ENCODE measurements at regions not wholly inside any gene's neighbourhood (a gene's known extent, or its start where the extent isn't known, plus 50 kb on each side); places are given as distances from the start of the nearest gene placed in this dataset.

DNA sequence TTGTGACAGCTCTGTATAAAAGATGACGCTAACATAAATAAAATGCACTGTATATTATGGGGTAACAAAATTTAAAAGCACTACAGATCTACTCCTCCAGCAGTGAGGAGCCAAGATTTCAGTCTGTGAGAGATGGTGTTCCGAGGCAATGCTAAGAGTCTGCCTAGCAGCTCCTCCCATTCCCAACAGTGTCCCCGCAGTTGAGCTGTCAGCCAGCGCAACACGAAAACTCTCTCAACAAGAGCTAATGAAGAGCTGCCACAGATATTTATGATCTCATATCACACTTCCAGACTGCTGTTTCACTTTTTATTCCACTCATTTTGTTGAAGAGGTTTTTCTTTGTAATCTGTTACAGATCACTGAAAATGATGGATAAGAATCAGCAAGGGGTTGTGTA, 53.9 kb upstream of the ESRRG start:
- no peaks in the 10 kb centered on the region for H3K4me1 ChIP-seq (replicated peaks in 1 of 2; ENCODE audit: control insufficient read depth in 2 of 2, insufficient read depth in 2 of 2, low read length in 2 of 2)
- H3K4me2 ChIP-seq (ENCODE audit: insufficient read depth, low read length): no peak overlapping the region
- no peak overlapping the region for H3K9ac ChIP-seq (ENCODE audit: insufficient read depth in 1 of 2, low read depth in 2 of 2, low read length in 2 of 2)
- no peak for TF ChIP-seq ETV1 (tag; conservative IDR thresholded peaks at IDR 0.05; ENCODE audit: low read depth)
- no peak for TF ChIP-seq ZNF518B (CRISPR knock-in tag; IDR thresholded peaks at IDR 0.05)
- no peak for TF ChIP-seq ZNF639 (CRISPR knock-in tag; conservative IDR thresholded peaks at IDR 0.05 in 1 of 2, IDR thresholded peaks at IDR 0.05 in 1 of 2)
- TF ChIP-seq MYC (IDR thresholded peaks at IDR 0.05; ENCODE audit: low read depth, low read length): no peak
- TF ChIP-seq MYC (CRISPR knock-in tag; IDR thresholded peaks at IDR 0.05; ENCODE audit: borderline replicate concordance, low read depth): no peak
- TF ChIP-seq E2F5 (CRISPR knock-in tag; IDR thresholded peaks at IDR 0.05): no peak
- no peak for TF ChIP-seq SOX6 (IDR thresholded peaks at IDR 0.05)
- TF ChIP-seq POLR2H (tag; IDR thresholded peaks at IDR 0.05; ENCODE audit: low read depth): no peak
- no peak for TF ChIP-seq TCF7 (IDR thresholded peaks at IDR 0.05; ENCODE audit: borderline replicate concordance)
- TF ChIP-seq DEAF1 (CRISPR knock-in tag; IDR thresholded peaks at IDR 0.05): no peak
- no peak for TF ChIP-seq ZNF583 (CRISPR knock-in tag; IDR thresholded peaks at IDR 0.05)
- TF ChIP-seq ETS2 (tag; IDR thresholded peaks at IDR 0.05; ENCODE audit: borderline replicate concordance, poor library complexity, severe bottlenecking): no peak
- TF ChIP-seq THAP12 (CRISPR knock-in tag; IDR thresholded peaks at IDR 0.05): no peak
- no TSS peak for BruUV-seq (replicated peaks)
- H3K4me3 ChIP-seq: no peak overlapping the region
- H3K9me1 ChIP-seq (ENCODE audit: control insufficient read depth, insufficient read depth, low read length): no peaks in the 10 kb centered on the region
- in situ Hi-C loops (cut with MboI) (no loop called here), intact Hi-C loops (cut with micrococcal nuclease) (no loop called here)
- DNase-seq (ENCODE audit: extremely low read depth in 1 of 4, low spot score in 3 of 4): no peak
- 0 out of 2 replicates have a peak, but pooled peaks cover 2% of the 10 kb centered on the region for H3K9me3 ChIP-seq (replicated peaks; ENCODE audit: control insufficient read depth, insufficient read depth, low read depth, low read length)
- no peaks in the 10 kb centered on the region for H4K20me1 ChIP-seq (replicated peaks; ENCODE audit: control insufficient read depth, insufficient read depth, low read length)
- CTCF ChIA-PET (ENCODE audit: low intra/inter-chr PET ratio): no interaction called here
- H3K79me2 ChIP-seq (ENCODE audit: control insufficient read depth, insufficient read depth, low read length): no peaks in the 10 kb centered on the region
- no peak overlapping the region for H2AFZ ChIP-seq (ENCODE audit: low read depth, low read length)
- H3K27ac ChIP-seq (ENCODE audit: extremely low read depth, low read depth, low read length): no peak overlapping the region
- WGBS (ENCODE audit: insufficient coverage, low coverage, missing lambda C conversion rate): 1% methylated on average over 5 of the region's 5 CpGs
- FAIRE-seq: no peak
- no peak for ATAC-seq
- POLR2A ChIA-PET: no interaction called here
- no peaks in the 10 kb centered on the region for H3K36me3 ChIP-seq (ENCODE audit: control insufficient read depth, insufficient read depth, low read length)
- no peaks in the 10 kb centered on the region for H3K27me3 ChIP-seq (ENCODE audit: control insufficient read depth in 2 of 2, insufficient read depth in 2 of 2, low read length in 2 of 2)
